H1 (cell line): ENCODE measurements at regions not wholly inside any gene's neighbourhood (a gene's known extent, or its start where the extent isn't known, plus 50 kb on each side); places are given as distances from the start of the nearest gene placed in this dataset.
A peak's percentile ranks its signal among the peaks of the same experiment; 100 is the strongest.

Experiments
- CBX5 ChIP-seq: fragments of 300-800, 300-1000 bp; sonication (generic); IDR thresholded peaks from 2 replicates; pipeline ENCODE4 v1.7.1; 2016; ENCODE audit warnings: antibody characterized with exemption, low read length, low read depth
- EP300 ChIP-seq, 2 experiments: IDR thresholded peaks; 1 replicate in 1 of 2; 2 replicates in 1 of 2; pipeline ENCODE4 v1.6.1; 2011 to 2012; ENCODE audit warnings: low read depth in 2 of 2, low read length in 2 of 2, mild to moderate bottlenecking in 2 of 2, borderline replicate concordance in 1 of 2, inconsistent platforms in 1 of 2, moderate library complexity in 1 of 2
- JUN ChIP-seq: IDR thresholded peaks from 2 replicates; pipeline ENCODE4 v1.6.1; 2011; ENCODE audit warnings: low read depth, mild to moderate bottlenecking, improper control_type of control experiment, low read length
- NANOG ChIP-seq: IDR thresholded peaks from 2 replicates; pipeline ENCODE4 v1.6.1; 2011; ENCODE audit warnings: low read length, low read depth, mild to moderate bottlenecking, inconsistent platforms; ENCODE audit not compliant: insufficient read depth, poor library complexity, severe bottlenecking
- POLR2A ChIP-seq, 2 experiments: IDR thresholded peaks; 1 replicate in 1 of 2; 2 replicates in 1 of 2; pipeline ENCODE4 v1.6.1; 2011; ENCODE audit warnings: low read depth in 2 of 2, low read length in 2 of 2, mild to moderate bottlenecking in 2 of 2; ENCODE audit errors: control extremely low read depth in 1 of 2
- RNF2 ChIP-seq: fragments of 200-900, 300-1000 bp; sonication (generic); IDR thresholded peaks from 2 replicates; pipeline ENCODE4 v1.7.1; 2016; ENCODE audit warnings: borderline replicate concordance, low read depth, mild to moderate bottlenecking, antibody characterized with exemption, low read length; ENCODE audit not compliant: poor library complexity, severe bottlenecking; ENCODE audit errors: missing control alignments
- TAF1 ChIP-seq: IDR thresholded peaks from 2 replicates; pipeline ENCODE4 v1.6.1; 2011; ENCODE audit warnings: mild to moderate bottlenecking, low read depth, low read length
- TAF7 ChIP-seq: optimal IDR thresholded peaks from 2 replicates; pipeline ENCODE3; 2011; ENCODE audit warnings: low read depth, mild to moderate bottlenecking, inconsistent platforms, low read length, moderate library complexity, borderline replicate concordance
- TEAD4 ChIP-seq: IDR thresholded peaks from 2 replicates; pipeline ENCODE4 v1.6.1; 2012; ENCODE audit warnings: low read depth, low read length, inconsistent platforms, mixed read lengths
- TF ChIP-seq, protein P1 (sequence below): fragments of 300-600 bp; sonication (generic); IDR thresholded peaks from 2 replicates; pipeline ENCODE4 v1.7.1; 2012; ENCODE audit warnings: low read length, moderate library complexity, mild to moderate bottlenecking, inconsistent platforms; ENCODE audit not compliant: insufficient replicate concordance

GRCh38 chr13:88461272-88462009, 790.3 kb downstream of the SLITRK5 start (continued):
- TF ChIP-seq, protein P1, sequence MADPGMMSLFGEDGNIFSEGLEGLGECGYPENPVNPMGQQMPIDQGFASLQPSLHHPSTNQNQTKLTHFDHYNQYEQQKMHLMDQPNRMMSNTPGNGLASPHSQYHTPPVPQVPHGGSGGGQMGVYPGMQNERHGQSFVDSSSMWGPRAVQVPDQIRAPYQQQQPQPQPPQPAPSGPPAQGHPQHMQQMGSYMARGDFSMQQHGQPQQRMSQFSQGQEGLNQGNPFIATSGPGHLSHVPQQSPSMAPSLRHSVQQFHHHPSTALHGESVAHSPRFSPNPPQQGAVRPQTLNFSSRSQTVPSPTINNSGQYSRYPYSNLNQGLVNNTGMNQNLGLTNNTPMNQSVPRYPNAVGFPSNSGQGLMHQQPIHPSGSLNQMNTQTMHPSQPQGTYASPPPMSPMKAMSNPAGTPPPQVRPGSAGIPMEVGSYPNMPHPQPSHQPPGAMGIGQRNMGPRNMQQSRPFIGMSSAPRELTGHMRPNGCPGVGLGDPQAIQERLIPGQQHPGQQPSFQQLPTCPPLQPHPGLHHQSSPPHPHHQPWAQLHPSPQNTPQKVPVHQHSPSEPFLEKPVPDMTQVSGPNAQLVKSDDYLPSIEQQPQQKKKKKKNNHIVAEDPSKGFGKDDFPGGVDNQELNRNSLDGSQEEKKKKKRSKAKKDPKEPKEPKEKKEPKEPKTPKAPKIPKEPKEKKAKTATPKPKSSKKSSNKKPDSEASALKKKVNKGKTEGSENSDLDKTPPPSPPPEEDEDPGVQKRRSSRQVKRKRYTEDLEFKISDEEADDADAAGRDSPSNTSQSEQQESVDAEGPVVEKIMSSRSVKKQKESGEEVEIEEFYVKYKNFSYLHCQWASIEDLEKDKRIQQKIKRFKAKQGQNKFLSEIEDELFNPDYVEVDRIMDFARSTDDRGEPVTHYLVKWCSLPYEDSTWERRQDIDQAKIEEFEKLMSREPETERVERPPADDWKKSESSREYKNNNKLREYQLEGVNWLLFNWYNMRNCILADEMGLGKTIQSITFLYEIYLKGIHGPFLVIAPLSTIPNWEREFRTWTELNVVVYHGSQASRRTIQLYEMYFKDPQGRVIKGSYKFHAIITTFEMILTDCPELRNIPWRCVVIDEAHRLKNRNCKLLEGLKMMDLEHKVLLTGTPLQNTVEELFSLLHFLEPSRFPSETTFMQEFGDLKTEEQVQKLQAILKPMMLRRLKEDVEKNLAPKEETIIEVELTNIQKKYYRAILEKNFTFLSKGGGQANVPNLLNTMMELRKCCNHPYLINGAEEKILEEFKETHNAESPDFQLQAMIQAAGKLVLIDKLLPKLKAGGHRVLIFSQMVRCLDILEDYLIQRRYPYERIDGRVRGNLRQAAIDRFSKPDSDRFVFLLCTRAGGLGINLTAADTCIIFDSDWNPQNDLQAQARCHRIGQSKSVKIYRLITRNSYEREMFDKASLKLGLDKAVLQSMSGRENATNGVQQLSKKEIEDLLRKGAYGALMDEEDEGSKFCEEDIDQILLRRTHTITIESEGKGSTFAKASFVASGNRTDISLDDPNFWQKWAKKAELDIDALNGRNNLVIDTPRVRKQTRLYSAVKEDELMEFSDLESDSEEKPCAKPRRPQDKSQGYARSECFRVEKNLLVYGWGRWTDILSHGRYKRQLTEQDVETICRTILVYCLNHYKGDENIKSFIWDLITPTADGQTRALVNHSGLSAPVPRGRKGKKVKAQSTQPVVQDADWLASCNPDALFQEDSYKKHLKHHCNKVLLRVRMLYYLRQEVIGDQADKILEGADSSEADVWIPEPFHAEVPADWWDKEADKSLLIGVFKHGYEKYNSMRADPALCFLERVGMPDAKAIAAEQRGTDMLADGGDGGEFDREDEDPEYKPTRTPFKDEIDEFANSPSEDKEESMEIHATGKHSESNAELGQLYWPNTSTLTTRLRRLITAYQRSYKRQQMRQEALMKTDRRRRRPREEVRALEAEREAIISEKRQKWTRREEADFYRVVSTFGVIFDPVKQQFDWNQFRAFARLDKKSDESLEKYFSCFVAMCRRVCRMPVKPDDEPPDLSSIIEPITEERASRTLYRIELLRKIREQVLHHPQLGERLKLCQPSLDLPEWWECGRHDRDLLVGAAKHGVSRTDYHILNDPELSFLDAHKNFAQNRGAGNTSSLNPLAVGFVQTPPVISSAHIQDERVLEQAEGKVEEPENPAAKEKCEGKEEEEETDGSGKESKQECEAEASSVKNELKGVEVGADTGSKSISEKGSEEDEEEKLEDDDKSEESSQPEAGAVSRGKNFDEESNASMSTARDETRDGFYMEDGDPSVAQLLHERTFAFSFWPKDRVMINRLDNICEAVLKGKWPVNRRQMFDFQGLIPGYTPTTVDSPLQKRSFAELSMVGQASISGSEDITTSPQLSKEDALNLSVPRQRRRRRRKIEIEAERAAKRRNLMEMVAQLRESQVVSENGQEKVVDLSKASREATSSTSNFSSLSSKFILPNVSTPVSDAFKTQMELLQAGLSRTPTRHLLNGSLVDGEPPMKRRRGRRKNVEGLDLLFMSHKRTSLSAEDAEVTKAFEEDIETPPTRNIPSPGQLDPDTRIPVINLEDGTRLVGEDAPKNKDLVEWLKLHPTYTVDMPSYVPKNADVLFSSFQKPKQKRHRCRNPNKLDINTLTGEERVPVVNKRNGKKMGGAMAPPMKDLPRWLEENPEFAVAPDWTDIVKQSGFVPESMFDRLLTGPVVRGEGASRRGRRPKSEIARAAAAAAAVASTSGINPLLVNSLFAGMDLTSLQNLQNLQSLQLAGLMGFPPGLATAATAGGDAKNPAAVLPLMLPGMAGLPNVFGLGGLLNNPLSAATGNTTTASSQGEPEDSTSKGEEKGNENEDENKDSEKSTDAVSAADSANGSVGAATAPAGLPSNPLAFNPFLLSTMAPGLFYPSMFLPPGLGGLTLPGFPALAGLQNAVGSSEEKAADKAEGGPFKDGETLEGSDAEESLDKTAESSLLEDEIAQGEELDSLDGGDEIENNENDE: peak; percentile 91
- 0 out of 2 replicates have a peak, but pooled peaks have one; percentile 48 for TF ChIP-seq JUN
- TF ChIP-seq TEAD4: no peak
- TF ChIP-seq TAF1: no peak
- peak; percentile 60 for TF ChIP-seq NANOG
- no peak for TF ChIP-seq RNF2
- TF ChIP-seq POLR2A (IDR thresholded peaks at IDR 0.05; ENCODE audit: control extremely low read depth in 1 of 2, low read depth in 2 of 2, low read length in 2 of 2): no peak
- no peak for TF ChIP-seq CBX5
- peak in 1 of 2 experiments; percentile 82; a peak in 1 of 3 replicates for TF ChIP-seq EP300 (IDR thresholded peaks at IDR 0.05; ENCODE audit: borderline replicate concordance in 1 of 2, low read depth in 2 of 2, low read length in 2 of 2)
- TF ChIP-seq TAF7: no peak
